ENCODE measurements at regions not wholly inside any gene's neighbourhood (a gene's known extent, or its start where the extent isn't known, plus 50 kb on each side); places are given as distances from the start of the nearest gene placed in this dataset.

DNA sequence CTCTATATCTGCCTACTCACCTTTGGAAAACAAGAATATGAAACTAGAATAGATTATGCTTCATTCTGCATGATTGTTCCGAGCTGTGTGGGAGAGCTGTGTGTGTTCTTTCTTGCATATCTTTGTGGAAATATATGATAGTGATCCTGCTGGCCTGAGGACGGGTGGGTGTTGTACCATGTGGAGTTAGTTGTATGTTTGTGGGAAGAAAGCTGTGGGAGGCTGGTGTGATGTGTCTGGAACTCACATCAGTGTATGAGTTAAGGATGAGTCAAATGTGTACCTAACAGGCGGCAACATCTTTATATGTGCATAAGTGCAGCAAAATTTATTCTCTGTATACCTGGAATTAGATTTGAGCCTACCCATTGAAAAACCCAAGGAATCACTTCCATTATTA lies 208.1 kb upstream of the ADGRL3 start:
- TF ChIP-seq, protein P1, sequence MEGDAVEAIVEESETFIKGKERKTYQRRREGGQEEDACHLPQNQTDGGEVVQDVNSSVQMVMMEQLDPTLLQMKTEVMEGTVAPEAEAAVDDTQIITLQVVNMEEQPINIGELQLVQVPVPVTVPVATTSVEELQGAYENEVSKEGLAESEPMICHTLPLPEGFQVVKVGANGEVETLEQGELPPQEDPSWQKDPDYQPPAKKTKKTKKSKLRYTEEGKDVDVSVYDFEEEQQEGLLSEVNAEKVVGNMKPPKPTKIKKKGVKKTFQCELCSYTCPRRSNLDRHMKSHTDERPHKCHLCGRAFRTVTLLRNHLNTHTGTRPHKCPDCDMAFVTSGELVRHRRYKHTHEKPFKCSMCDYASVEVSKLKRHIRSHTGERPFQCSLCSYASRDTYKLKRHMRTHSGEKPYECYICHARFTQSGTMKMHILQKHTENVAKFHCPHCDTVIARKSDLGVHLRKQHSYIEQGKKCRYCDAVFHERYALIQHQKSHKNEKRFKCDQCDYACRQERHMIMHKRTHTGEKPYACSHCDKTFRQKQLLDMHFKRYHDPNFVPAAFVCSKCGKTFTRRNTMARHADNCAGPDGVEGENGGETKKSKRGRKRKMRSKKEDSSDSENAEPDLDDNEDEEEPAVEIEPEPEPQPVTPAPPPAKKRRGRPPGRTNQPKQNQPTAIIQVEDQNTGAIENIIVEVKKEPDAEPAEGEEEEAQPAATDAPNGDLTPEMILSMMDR (IDR thresholded peaks at IDR 0.05; ENCODE audit: insufficient read depth, low read depth, low read length), result no peak
- no peak for TF ChIP-seq EZH2 (IDR thresholded peaks at IDR 0.05; ENCODE audit: insufficient read depth, low read length)

Measured in astrocyte (in vitro differentiated cells and primary cell).